Left renal cortex interstitium (tissue), 4 donors: ENCODE measurements at regions not wholly inside any gene's neighbourhood (a gene's known extent, or its start where the extent isn't known, plus 50 kb on each side); places are given as distances from the start of the nearest gene placed in this dataset.

Experiments used
- DNase-seq, 4 donors: peaks; one replicate each; pipeline ENCODE4 v3.0.0-alpha.2; 2013; ENCODE audit warnings: low read depth in 4 of 4, low spot score in 2 of 4, missing footprints in 1 of 4

- no peak for DNase-seq
Measured at GRCh38 chr18:64490207-64490606, 341.3 kb upstream of the LINC00305 start.

GRCh38 chr18:64488698-64489097, 339.8 kb upstream of the LINC00305 start:
- no peak for DNase-seq

DNA sequence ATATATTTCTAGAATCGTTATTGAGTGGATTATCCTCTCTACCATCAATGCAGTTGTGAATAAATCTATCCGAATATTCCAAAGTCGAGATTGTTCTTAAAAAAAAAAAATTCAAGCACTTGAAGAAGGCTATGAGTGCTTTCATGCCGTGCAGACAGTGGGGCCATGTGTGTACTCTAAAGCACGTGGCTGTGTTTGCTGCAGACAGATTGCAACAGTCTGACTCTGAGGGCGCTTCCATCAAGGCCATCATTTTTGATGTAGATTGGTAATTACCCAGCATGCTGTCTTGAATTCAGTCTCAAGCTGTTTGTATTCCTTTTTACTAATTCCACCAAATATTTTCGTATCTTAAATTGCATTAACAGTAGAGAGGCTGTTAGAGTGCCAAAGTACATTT, 325.9 kb upstream of the LINC00305 start:
- DNase-seq = no peak

DNA sequence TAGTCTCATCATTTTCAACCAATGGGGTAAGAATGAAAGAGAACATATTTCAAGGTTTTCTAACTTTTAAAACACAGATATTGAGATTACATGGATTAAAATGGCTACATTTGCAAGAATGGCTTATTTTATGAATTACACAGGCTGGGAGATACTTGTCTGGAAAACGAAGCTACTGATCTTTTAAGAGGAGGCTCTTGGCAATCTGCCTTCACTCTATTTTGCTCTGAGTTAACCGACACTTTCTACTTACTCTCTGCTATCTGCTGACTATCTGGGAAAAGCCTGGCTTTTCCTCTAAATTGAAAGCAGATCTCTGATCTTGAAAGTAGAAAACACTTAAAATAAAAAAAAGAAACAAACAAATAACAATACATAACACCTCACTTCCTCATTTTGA, 325.4 kb upstream of the LINC00305 start:
- DNase-seq = no peak

DNA sequence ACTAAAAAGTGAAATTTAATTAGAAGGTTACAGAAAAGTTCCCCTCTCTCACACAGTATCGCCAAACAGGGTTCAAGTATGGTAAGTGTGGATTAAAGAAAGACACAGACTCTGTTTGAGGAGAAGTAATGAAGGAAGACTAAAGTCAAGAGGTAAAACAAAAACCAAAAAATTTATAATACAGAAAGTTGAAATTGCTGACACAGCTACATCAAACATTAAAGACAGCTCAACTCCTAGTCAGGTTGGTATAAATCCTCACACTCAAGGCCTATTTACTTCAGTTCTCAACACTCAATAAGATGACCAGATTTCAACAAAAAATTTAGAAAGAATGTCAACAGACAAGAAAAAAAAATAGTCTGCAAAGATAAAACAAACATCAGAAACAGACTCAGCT, 300.5 kb upstream of the LINC00305 start:
- DNase-seq = no peak

DNA sequence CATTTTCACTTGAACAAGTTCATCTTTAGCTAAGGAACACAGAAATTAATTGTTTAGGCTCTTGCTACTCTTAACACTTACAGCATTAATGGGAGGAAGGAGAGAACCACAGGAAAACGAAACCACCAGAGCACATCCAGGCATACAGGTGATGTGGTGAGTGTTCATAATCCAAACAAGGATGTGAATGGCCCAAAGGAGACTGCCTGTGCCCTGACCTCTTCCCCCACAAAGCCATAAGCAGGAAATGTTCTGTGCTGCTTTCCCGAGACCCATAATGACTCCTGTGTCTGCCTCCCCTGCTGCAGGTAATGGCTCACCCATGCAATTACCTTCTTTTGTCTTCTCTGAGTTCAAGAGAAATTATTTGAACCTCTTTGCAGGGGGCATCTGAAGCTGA, 295.9 kb upstream of the LINC00305 start:
- DNase-seq = no peak

GRCh38 chr18:64438178-64438577, 289.3 kb upstream of the LINC00305 start:
- no peak for DNase-seq

DNA sequence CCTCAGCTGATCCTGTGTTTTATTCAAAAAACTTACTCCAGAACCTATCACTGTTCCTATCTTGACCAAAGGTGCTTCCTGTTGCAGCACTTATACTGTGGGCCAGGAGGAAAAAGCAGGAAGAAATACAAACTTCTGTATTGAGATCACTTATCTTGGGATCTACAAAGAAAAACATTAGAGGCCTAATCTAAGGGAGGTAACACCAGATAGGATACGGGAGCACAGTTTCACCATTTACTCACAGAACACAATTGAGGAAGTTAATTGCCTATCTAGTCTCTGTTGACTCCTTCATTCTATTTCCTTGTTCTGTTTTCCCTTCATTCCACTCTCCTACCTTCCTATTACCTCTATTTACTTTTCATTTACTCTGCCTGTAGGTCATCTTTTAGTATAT, 287.2 kb upstream of the LINC00305 start:
- DNase-seq = no peak

DNA sequence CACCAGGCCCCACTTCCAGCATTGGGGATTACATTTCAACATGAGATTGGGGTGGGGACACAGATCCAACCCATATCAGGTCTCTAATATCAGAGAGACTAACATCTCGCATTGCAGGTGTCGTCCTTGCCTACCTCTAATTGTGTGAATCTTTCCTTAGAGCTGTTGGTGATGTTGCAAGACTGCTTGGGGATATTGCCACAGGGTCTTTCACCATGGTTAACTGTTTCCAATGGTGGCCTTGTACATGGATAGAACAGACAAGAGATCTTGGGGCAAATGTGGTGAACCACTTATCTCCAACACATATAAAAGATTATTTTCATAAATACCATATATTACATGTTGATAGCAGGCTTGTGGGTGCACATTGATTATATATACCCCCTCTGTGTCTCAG, 270.3 kb upstream of the LINC00305 start:
- DNase-seq = no peak

DNA sequence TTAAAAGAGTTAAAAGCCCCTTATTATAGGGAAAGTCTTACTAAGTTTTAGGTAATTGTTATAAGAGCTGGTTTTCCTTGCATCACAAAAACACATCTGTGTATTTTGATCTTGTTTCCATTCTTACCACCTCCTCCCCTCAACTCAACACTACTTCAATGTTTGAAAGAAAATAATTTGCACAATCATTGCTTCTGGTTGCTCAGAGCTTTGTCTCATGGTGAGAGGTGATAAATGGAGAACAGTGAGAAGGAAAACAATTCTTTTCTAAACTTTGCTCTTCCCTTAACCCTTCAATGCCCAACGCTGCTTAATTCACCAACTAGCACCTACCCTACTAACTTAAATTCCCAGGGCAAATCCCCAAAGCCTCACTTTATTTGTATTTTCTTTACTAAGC, 268.1 kb upstream of the LINC00305 start:
- DNase-seq = no peak

DNA sequence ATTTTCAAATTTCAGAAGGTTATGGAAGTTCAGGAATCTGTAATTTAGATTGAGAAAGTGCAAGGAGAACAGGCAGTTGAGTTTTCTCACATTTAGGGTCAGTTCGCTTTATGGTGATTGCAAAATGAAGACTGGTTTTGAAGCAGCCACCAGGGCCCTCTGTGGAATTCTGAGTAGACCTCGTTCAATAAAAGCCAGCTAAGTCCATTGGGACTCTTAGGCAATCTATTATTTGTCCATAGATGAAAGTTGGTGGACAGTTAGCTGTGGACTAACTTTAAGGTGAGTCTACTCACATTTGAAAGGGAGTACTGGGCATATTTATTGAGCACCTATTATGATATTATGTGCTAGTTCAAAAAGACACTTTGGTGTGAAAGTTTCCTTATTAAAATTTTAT, 266.3 kb upstream of the LINC00305 start:
- no peak for DNase-seq

GRCh38 chr18:64410685-64411084, 261.8 kb upstream of the LINC00305 start:
- no peak for DNase-seq

GRCh38 chr18:64409511-64409910, 260.6 kb upstream of the LINC00305 start:
- DNase-seq = no peak

DNA sequence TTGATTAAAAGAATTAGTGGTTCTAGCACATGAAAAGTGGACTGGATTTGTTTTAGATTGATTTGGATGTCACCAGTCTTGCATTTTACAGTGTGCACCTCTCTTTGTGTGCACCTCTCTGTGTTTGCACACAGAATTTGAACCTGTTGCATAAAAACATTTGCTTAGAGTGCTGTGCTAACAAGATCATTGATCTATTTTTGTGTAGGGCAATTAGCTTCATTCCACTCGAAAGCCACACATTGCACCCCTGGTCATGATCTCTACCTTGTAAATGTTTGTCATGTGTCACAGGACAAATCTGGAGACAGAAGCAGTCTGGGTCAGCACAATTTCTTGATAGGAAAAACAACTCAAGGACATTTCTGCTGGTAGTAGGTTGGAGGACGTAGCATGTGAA, 258.7 kb upstream of the LINC00305 start:
- DNase-seq = no peak

- DNase-seq = no peak
Measured at GRCh38 chr18:64405161-64405560, 256.3 kb upstream of the LINC00305 start.

DNA sequence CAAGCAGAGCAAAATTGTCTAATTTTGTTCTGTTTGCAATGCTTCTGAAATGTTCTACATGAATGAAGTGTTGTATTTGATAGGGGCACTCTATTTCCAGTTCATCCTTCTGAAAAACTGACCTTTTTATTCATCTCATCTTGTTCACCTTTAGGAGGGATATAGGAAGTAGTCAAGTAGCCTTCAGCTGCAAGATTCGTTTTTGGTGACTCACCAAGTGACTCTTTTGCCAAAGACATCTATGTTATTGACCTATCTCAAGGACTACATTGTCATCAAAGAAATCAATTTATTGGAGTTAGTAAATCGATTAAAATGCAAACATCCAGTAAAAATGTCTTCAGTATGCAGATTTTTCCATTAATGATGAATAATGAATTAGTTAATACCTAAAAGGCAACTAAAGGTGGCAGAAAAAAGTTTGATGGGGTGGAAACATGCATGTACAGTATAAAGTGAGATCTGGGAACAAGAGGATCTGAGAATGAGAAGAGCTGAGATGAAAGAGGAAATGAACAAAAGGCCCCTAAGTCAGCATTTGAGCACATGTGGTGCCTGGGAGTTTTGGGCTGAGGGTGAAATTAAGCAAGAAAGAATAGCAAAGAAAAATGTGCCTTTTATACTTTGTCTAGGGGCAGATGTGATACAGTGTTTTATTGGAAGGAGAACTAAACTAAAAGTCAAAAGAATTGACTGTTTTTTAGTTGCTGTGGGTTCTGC, 255.1 kb upstream of the LINC00305 start:
- DNase-seq = no peak

GRCh38 chr18:64402636-64403035, 253.7 kb upstream of the LINC00305 start:
- no peak for DNase-seq

- no peak for DNase-seq
Measured at GRCh38 chr18:64401268-64402060, 252.6 kb upstream of the LINC00305 start.

DNA sequence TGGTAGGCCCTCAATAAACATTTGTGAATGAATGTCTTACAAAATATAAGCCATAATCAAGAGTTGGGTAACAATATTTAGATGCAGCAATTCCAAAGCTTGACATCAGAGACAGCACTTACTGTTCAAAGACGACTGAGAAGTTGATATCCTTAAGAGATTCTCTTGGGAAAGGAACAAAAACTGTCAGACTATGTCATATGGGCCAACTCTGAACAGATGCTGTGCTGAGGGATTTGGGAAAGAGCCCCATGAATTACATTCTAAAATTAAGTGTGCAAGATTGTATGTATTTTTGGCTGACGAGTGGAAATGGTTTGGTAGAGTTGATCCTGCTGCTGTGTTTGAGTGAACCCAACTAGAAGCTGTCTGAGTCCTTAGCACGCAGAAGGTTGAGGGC, 250.7 kb upstream of the LINC00305 start:
- DNase-seq = no peak

DNA sequence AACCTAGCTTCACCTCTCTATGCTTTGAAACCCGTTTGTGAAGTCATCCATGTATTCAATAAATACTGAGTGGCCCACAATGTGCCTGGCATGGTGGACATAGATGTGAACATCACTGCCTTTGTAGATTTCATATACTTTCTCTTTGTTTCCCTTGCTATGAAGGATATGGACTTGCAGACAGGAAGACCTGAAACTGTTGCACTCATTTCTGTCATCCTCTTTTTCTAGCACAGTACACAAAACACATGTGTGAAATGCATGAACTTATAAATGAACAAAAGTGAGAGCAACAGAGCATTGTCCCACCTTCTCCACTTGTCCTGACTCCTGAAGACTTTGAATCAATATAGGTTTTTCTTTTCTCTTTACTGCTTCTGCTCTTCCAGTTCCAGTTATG, 249.4 kb upstream of the LINC00305 start:
- DNase-seq = no peak

GRCh38 chr18:64392202-64392601, 243.3 kb upstream of the LINC00305 start:
- no peak for DNase-seq

- no peak for DNase-seq
Measured at GRCh38 chr18:64384101-64384500, 235.2 kb upstream of the LINC00305 start.
